ENCODE measurements at regions not wholly inside any gene's neighbourhood (a gene's known extent, or its start where the extent isn't known, plus 50 kb on each side); places are given as distances from the start of the nearest gene placed in this dataset.
A peak's percentile ranks its signal among the peaks of the same experiment; 100 is the strongest.
"Not testable (repeated sequence)": the region's sequence is repeated elsewhere in the genome, so short reads cannot be mapped to it uniquely, and the experiment has no call there.

DNA sequence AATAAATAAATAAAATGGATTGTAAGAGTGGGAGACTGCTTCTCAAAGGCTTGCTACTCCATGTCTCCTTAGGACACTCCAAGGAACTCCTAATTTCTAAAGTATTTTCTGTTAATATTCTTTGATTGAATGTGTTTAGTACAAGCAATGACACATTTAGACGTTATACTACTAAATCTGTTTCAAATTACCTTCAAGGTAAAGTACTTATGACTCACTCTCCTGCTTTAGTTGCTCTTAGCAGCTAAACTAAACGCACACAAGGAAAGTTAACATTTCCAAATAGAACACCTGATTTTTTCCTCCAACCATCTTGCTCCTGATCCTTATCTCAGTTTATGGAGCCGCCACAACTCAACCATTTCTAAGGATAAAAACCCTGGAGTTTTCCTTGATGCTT is 969.8 kb upstream of the ADGRL4 start:
- DNase-seq (ENCODE audit: low read depth in 2 of 2), result no peak

DNA sequence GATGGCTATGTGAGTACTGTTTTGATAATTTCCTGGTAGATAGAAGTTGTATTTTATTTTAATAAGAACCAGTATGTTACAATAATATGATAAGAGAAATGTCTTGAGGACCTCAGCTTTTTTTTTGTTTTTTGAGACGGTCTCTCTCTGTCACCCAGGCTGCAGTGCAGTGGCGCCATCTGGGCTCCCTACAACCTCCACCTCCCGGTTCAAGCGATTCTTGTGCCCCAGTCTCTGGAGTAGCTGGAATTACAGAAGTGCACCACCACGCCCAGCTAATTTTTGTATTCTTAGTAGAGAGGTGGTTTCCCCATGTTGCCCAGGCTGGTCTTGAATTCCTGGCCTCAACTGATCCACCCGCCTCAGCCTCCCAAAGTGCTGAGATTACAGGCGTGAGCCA is 968.1 kb upstream of the ADGRL4 start:
- DNase-seq (ENCODE audit: low read depth in 2 of 2), result no peak

DNA sequence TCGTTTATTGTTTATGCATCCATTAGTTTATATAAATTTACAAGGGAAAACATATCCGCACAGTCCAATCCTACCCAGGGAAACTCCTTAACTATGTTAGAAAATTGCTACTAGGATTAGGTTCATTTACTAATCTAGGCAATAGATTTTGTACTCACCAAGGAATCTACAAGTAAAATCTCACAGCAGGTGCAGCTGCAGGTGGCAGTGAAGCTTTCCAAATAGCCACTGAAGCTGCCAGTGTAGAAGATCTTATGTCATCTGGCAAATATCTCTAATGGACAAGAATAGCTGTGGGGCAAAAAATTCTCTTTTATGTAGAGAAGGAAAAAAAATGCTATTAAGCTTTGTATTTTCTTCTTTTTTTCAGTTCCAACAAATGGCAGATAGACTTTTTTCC is 963.4 kb upstream of the ADGRL4 start:
- DNase-seq (ENCODE audit: low read depth in 2 of 2), result no peak

DNA sequence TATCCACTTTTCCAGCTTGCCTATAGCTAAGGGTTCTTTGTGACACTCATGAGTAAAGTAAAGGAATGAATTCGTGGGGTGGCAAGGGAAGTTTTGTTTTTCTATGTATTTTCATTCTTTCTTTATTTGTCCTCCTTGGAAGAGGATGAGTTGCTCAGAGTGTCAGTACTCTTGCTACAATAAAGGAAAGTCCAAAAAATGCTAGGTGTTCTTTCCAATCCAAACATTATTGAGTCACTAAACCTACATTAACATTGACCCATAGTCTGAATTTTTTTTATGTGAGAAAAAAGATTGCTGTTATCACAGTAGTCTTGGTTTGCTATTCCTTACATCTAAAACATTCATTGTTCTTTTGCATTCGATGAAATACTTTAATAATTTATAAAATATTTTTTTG is 959.9 kb upstream of the ADGRL4 start:
- no peak for DNase-seq (ENCODE audit: low read depth in 2 of 2)

DNA sequence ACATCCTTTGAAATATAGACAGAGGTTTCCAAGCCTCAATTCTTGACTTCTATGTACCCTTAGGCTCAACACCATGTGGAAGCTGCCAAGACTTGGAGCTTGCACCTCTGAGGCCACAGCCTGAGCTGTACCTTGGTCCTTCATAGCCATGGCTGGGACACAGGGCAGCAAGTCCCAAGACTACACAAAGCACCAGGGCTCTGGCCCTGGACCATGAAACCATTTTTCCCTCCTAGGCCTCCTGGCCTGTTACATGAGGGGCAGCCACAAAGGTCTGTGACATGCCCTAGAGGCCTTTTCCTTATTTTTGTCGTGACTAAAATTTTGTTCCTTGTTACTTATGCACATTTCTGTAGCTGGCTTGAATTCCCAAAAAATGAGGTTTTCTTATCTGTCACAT is 953.1 kb upstream of the ADGRL4 start:
- DNase-seq (ENCODE audit: low read depth in 2 of 2), result no peak

DNA sequence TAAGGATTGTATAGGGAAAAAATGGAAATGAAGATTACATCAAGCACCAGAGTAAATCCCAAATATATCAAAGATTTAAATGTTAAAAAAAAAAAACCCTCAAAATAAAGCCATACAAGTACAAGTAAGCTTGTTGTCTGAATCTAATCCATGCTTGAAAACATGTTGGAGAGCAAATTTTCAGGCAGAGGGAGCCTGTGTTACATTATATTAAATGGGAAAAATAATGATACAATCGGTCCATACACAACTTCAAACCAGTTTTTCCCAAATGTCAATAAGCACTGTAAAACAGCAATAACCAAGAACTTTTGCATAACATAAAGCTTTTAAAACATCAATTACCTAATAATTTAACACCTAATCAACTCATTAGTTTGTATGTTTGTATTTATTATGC is 949.4 kb upstream of the ADGRL4 start:
- DNase-seq (ENCODE audit: low read depth in 2 of 2), result no peak

DNA sequence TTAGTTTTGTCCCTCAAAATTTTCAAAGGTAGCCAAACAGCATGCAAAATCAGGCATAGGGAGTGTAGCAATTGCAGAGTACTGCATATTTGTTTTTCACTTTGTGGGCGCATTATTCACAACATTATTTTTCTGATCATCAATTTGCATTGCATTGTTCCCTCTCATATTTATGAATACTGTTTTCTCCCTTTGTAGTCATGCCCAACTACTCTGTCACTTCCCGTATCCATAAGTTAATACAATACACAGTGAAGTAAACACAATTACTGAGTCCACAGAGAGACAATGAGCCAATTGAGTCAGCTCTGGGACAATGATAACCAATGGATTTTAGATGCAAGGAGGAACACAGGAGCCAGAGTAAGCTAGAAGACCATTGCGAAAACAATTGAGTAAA is 944.0 kb upstream of the ADGRL4 start:
- DNase-seq (ENCODE audit: low read depth in 2 of 2), result no peak

DNA sequence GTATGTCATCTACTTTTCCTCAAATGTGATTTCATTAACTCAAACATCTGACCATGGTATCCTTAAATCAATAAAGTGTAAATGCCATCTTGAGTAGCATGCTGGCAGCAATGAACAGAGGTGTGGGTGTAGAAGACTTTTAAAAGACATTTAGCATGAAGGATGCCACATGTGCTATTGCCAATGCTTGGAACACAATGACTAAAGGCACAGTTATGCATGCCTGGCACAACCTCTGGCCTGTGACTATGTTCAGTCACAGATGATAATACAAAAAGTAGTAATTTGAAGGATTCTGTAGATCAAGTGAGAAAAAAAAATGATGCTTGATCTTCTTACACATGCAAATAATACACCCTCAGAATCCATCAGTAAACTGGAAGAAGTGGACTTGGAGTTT is 938.9 kb upstream of the ADGRL4 start:
- no peak for DNase-seq (ENCODE audit: low read depth in 2 of 2)

DNA sequence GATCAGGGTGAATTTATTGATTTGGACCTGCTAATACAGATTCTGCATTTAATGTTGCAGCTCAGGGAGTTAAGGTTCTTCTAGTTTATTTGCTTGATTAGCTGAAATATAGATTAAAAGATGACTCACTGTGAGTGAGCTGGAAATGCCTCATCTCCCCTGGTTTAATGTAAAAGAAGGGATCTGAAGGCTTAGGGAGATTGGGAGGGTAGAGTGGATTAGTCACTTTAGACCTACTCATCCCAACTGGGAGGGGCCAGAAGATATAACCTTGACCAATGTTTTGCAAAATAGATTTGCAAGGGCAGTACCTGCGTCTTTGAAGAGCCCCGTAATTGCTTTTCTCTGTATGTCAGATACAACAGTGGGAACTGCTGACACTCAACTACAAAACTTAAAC is 922.8 kb upstream of the ADGRL4 start:
- DNase-seq (ENCODE audit: low read depth in 2 of 2), result no peak

DNA sequence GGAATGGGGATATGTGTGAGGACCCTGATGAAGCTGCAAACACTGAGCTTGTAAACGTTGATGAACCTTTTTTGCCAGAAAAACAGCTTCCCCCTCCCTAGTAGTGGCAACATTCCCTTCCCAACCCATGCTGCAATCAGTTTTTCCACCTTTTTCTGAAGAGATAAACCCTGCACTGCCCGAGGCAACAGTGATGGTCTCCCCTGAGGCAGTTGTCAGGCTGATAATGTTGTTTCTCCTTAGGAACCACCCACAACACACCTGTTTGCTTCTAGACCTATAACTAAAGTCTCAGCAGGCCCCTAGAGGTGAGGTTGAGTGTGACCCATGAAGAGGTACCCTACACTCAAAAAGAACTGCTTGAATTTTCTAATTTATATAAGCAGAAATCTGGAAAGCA is 922.4 kb upstream of the ADGRL4 start:
- DNase-seq (ENCODE audit: low read depth in 2 of 2), result no peak

DNA sequence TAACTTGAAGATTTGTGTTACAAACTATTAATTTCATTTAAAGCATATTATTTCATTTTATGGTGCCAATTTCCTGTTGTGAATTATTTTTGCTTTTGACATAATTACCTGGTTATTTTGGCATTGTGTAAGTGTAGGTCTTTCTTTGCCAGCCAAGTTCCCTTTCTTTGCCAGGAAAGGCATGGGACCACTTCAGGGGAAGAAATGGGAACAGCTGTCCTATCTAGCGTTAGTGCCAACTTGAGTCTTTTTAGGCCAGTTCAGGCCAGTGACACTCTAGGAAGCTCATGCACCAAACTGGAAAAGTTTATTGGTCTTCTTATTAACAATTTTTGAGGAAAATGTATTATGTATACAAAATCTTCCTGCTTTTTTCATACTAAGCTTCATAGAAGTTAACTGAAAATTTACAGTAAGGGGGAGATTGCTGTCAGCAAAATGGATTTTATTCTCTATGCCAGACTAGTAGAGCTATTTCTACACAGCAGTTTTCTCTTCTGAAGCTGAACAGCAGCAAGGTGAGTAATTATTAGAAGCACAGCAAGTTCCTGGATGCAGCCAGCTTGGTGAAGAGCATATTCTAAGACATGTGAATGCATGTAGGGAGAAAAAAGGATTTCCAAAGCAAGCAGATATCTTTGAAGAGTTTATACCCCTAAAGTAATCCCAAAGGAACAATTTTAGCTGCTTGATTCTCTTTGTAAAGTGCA is 914.6 kb upstream of the ADGRL4 start:
- DNase-seq (ENCODE audit: low read depth in 2 of 2), result no peak

DNA sequence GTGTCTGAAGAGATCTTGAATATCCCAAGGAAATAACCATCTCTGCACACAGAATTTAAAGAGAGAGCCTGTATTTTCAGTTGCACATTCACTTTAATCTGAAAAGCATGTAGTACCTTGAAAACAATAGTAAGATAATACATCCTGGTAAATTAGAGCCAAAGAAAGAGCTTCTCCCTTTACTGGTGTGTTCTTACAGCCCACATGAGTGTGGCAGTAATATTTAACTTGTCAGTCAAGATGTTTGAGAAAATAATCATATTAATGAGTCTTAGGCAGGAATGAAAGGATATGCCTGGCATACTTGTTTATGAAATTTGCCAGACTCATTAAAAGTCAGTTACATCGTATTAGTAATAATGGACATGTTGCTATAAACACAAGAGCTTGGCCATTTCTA is 908.4 kb upstream of the ADGRL4 start:
- no peak for DNase-seq (ENCODE audit: low read depth in 2 of 2)

DNA sequence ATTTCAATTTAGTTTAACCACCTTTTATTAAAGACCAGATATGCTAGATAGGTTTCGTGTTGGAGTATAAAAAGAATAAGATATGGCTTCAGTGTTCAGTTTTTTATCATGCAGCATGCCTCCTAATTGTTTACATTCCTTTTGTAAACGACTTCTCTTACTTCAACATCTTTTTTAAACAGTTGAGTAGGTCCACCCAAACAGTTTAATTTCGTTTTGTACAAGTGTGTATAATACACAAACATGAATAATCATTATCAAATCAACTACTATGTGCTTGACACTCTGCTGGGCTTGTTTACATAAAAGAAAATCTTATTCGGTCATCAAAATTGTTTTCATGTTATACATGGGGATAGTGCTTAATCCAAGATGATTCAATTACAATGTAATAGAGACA is 906.3 kb upstream of the ADGRL4 start:
- no peak for DNase-seq (ENCODE audit: low read depth in 2 of 2)

DNA sequence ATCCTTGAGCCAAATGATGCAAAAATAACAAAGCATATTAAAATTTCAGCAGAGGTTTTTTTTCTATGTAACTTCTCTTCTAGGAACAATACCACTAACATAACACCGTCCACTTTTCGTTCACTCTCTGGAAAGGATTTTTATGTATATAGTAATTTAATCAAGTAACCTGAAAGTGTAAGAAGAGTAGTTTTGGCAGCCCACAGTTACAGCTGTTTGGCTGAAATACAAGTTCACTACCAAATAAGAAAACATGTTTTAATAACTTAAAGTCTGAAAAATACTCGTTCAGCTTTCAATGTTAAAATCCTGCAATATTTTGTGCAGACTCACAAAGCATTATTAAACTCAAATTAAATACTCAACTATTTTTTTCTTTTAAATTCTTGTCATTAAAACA is 896.8 kb upstream of the ADGRL4 start:
- DNase-seq (ENCODE audit: low read depth in 2 of 2), result peak in 1 of 2 experiments; percentile 15

DNA sequence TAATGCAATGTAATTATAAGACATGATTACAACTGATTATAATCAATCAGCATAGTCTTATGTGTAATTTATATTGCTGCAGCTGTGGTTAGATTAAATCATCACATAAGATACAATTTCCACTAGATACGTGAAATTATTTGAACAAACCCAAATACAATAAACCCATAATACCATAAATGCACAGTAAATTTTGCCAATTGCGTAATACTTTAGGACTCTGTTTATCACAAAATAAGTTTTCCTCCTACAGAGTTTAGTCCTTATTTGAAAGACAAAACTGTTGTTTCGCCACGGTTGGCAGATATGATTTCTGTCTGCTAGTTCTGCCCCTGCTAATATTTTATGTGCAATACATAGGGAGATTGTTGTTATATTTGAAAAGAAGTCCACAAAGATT is 895.9 kb upstream of the ADGRL4 start:
- DNase-seq (ENCODE audit: low read depth in 2 of 2), result no peak

DNA sequence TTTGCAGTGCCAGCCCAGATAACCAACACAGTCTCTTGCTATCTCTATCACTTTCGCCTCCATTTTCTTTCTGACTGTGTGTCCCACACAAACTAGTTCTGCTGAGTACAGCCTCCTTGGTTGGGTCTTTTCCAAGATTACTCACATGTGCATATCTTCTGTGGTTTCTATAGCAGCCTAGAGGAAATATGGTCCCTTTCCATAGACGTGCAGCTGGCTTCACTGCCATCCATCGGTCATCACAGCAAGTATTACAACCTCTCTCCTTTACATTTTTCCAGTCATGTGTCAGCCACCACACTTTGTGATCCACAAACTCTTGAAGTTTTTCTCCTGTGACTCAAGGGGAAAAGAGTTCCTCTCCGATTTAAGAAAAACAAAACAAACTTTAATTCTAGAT is 893.4 kb upstream of the ADGRL4 start:
- peak; percentile 96 for DNase-seq (ENCODE audit: low read depth in 2 of 2)

DNA sequence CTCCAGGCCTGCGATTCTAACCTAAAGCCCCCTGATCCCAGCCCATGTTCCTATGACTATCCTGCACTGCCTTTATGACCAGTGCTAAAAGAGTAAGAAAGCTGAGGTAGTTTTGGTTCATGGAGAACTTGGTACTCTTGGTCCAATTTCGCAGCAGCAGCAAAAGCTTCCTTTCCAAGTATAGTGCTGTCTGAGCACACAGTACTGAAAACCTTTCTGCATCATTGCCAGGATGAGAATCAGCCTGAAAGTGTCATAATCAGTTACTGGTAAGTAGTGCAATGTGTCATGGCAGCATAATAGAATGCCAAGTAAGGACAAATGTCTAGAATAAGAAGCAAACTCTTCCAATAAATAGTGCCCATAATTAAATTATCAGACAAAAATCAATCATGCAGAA is 889.6 kb upstream of the ADGRL4 start:
- DNase-seq (ENCODE audit: low read depth in 2 of 2), result no peak

DNA sequence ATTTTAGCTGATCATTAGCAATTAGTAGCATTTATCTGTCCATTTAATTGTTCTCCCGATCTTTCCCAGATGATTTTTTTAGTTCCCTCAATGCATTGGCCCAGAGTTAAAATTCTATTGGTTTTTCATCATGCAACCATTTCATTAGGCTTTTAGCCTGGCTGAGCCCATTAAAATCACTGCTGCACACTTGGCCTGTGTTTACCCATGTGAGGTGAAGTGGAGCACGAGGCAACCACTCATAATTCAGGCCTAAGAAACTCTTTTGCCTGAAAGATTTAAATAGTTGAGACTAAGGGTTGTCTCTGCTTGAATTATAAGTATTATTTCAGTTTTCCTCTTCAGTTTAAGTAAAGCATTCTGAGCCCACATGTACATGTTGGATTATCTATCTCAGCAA is 889.0 kb upstream of the ADGRL4 start:
- no peak for DNase-seq (ENCODE audit: low read depth in 2 of 2)

DNA sequence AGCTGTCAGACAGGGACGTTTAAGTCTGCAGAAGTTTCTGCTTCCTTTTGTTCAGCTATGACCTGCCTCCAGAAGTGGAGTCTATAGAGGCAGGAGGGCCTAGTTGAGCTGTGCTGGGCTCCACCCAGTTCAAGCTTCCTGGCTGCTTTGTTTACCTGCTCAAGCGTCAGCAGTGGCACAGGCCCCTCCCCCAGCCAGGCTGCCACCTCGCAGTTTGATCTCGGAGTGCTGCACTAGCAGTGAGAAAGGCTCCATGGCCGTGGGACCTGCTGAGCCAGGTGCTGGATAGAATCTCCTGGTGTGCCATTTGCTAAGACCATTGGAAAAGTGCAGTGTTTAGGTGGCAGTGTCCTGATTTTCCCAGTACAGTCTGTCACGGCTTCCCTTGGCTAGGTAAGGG is 887.6 kb upstream of the ADGRL4 start:
- DNase-seq (ENCODE audit: low read depth in 2 of 2), result not testable (repeated sequence)

DNA sequence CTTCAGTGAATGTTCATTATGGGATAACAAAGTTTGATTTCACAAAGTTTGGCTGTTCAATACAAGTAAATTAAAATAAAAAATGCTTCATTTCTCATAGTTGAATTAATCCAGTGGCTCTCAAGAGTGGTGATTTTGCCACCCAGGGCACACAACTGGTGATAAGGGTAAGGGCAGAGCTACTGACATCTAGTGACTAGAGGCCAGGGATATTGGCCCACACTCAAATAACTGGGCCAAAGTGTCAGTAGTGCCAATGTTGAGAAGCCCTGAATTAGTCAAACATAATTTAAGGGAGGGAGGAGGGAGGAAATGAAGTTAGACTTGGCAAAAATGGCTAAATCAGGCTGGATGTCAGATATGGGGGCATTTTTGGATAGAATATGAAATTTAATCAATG is 880.5 kb upstream of the ADGRL4 start:
- DNase-seq (ENCODE audit: low read depth in 2 of 2), result no peak

DNA sequence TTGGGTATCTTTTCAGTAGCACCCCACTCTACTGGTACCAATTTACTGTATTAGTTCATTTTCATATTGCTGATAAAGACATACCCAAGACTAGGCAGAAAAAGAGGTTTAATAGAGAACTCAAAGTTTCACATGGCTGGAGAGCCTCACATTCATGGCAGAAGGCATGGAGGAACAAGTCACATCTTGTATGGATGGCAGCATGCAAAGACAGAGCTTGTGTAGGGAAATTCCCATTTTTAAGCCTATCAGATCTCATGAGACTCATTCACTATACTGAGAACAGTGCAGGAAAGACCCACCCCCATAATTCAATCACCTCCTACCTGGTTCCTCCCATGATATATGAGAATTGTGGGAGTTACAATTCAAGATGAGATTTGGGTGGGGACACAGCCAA is 878.6 kb upstream of the ADGRL4 start:
- DNase-seq (ENCODE audit: low read depth in 2 of 2), result no peak

DNA sequence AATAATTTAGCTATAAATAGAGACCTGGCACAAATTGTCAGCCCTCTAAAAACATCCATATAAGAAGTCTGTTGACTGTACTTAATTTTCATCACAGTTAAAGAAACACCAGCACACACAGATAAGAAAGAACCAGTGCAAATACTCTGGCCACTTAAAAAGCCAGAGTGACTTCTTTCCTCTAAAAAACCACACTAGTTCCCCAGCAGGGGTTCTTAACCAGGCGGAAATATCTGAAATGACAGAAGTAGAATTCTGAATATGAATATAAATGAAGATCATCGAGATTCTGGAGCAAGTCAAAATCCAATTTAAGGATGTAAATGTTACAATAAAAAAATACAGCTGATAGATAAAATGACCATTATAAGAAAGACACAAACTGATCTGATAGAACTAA is 870.6 kb upstream of the ADGRL4 start:
- DNase-seq (ENCODE audit: low read depth in 2 of 2), result no peak

DNA sequence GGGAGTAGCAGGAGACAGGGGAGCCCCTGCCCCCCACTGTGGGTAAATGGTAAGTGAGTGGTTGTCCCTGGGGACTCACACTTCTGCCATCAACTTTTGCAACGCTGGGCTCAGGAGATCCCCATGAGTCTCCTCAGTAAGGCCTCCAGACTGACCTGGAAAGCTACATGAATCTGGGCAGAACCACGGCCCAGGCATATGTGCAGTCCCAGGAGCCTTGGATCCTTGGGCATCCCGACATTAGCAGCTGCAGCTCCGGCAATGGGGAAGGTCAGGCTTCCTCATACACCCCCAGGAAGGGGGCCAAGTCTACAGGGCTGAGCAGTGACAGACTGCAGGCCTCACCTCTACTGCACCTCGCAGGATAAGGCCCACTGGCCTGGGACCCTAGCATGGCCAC is 868.7 kb upstream of the ADGRL4 start:
- DNase-seq (ENCODE audit: low read depth in 2 of 2), result no peak

DNA sequence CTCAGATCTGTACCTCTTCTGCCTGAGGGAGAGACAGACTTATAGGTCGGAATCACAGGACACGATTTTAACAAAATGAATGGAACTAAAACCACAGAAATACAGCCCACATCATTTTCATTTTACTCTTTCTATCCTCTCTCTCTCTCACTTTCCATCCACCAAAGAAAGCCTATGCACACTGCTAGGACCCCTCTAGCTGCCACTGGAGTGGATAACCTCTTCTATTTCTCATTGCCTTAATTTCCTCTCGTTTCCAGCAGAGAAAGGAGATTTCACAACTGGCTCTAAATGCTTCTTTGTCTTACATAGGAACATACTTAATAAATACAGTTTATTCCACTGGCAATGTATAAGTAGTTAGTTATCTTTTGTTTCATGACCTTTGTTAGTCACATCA is 867.8 kb upstream of the ADGRL4 start:
- no peak for DNase-seq (ENCODE audit: low read depth in 2 of 2)
